Activated T-cell treated with anti-CD3 and anti-CD28 coated beads, Interleukin-2, amount 50 U/mL, for 72 hours (primary cell): ENCODE measurements at regions not wholly inside any gene's neighbourhood (a gene's known extent, or its start where the extent isn't known, plus 50 kb on each side); places are given as distances from the start of the nearest gene placed in this dataset.
"Not testable (repeated sequence)": the region's sequence is repeated elsewhere in the genome, so short reads cannot be mapped to it uniquely, and the experiment has no call there.

ENCODE experiments used
- ATAC-seq, 2 donors: fragments of 150-1000 bp; cut with Tn5 transposase; replicated peaks in 1 of 2; 2 replicates each; pipeline ENCODE4 v1.10.0; 2021; ENCODE audit warnings: moderate library complexity in 2 of 2, mild to moderate bottlenecking in 1 of 2
- DNase-seq, 2 donors: peaks; one replicate each; pipeline ENCODE4 v3.0.0; 2021 to 2022; ENCODE audit warnings: mixed read lengths in 1 of 2
- H3K27ac Mint-ChIP-seq: one replicate; pipeline ENCODE4 v1.8.0; 2022; ENCODE audit warnings: mild to moderate bottlenecking, moderate library complexity, mixed read lengths
- H3K27me3 Mint-ChIP-seq: one replicate; pipeline ENCODE4 v1.8.0; 2022; ENCODE audit warnings: low read depth, mixed read lengths
- H3K36me3 Mint-ChIP-seq, 2 donors: one replicate each; pipeline ENCODE4 v1.8.0; 2022; ENCODE audit warnings: mixed read lengths in 2 of 2, mild to moderate bottlenecking in 1 of 2; ENCODE audit not compliant: insufficient read depth in 2 of 2
- H3K4me1 Mint-ChIP-seq: one replicate; pipeline ENCODE4 v1.8.0; 2022; ENCODE audit warnings: low read depth, mixed read lengths
- H3K4me3 Mint-ChIP-seq, 2 donors: one replicate each; pipeline ENCODE4 v1.8.0; 2022; ENCODE audit warnings: mild to moderate bottlenecking in 2 of 2, mixed read lengths in 2 of 2, moderate library complexity in 2 of 2
- H3K9me3 Mint-ChIP-seq, 2 donors: one replicate each; pipeline ENCODE4 v1.8.0; 2022; ENCODE audit warnings: mixed read lengths in 2 of 2

DNA sequence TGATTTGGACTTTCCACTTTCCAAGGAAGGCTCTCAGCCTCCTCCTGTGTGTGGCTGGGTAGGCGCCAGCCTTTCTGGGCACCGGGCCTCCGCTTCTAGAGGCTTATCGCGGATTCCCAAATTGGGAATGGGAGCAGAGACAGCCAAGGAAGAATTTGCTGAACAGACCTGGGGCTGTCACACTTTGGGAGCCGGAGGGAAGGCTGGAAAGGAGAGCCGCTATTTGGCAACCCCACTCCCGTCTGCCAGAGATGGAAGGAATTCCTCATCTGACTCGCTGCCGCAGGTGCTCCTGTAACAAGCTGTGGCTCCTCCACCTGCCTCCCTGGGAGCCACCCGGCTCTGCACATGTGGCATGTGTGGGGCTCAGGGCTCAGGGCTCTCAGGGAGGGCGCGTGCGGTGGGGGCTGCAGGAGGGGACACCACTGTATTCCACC, 50.8 kb upstream of the ECHDC3 start:
- ATAC-seq (no peak), DNase-seq (no peak)
- H3K36me3 Mint-ChIP-seq = no peaks in the 10 kb centered on the region
- H3K9me3 Mint-ChIP-seq = no peaks in the 10 kb centered on the region
- H3K4me1 Mint-ChIP-seq = peaks cover 9% of the 10 kb centered on the region
- no peak overlapping the region for H3K4me3 Mint-ChIP-seq
- no peak overlapping the region for H3K27ac Mint-ChIP-seq
- H3K27me3 Mint-ChIP-seq = peaks cover 17% of the 10 kb centered on the region

DNA sequence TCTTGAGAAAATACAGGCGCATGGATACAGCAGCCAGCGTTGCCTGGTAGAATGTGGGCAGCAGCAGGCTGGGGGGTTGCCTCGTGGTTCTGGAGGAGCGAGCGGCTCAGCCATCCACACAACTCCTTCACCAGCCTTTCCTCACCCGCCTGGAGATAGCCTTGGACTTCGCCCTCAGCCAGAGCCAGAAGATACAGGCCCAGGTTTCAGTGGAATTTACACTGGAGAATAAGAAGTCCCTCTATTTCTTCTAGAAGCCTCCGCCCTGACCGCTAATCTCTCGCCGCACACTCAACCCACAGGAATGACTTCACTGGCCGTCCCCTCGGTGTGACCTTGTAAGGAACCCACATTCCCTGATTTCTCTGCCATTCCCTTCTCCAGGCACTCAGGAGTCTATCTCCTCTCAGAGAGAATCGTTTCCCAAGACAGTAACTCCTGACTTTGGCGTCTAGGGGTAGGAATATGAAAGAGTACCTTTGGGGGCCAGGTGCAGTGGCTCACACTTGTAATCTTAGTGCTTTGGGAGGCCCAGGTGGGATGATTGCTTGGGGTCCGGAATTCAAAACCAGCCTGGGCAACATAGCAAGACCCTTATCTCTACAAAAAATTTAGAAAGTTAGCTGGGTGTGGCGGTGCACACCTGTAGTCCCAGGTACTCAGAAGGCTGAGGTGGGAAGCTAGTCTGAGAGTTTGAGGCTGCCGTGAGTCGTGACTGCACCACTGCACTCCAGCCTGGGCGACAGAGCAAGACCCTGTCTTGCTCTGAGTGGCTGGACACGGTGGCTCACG, 52.0 kb upstream of the ECHDC3 start:
- DNase-seq (no peak), ATAC-seq (no peak)
- H3K4me3 Mint-ChIP-seq = no peak overlapping the region
- peaks cover 21% of the 10 kb centered on the region for H3K4me1 Mint-ChIP-seq
- H3K27me3 Mint-ChIP-seq = peaks cover 12% of the 10 kb centered on the region
- no peak overlapping the region for H3K27ac Mint-ChIP-seq
- no peaks in the 10 kb centered on the region for H3K36me3 Mint-ChIP-seq
- no peaks in the 10 kb centered on the region for H3K9me3 Mint-ChIP-seq

DNA sequence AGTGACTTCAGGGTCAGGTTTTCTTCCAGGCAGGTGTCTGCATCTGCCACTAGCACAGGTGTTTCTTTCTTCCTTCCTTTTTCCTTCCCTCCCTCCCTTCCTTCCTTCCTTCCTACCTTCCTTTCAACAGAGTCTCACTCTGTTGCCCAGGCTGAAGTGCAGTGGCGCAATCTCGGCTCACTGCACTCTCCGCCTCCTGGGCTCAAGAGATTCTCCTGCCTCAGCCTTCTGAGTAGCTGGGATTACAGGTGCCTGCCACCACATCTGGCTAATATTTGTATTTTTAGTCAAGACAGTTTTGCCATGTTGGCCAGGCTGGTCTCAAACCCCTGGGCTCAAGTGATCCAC, 53.8 kb upstream of the ECHDC3 start:
- H3K4me3 Mint-ChIP-seq, H3K27ac Mint-ChIP-seq, ATAC-seq, H3K9me3 Mint-ChIP-seq, H3K36me3 Mint-ChIP-seq, DNase-seq: not testable (repeated sequence)
- Mint-ChIP-seq H3K4me1 (peaks cover 38% of the 10 kb centered on the region), H3K27me3 (peaks cover 18% of the 10 kb centered on the region)

DNA sequence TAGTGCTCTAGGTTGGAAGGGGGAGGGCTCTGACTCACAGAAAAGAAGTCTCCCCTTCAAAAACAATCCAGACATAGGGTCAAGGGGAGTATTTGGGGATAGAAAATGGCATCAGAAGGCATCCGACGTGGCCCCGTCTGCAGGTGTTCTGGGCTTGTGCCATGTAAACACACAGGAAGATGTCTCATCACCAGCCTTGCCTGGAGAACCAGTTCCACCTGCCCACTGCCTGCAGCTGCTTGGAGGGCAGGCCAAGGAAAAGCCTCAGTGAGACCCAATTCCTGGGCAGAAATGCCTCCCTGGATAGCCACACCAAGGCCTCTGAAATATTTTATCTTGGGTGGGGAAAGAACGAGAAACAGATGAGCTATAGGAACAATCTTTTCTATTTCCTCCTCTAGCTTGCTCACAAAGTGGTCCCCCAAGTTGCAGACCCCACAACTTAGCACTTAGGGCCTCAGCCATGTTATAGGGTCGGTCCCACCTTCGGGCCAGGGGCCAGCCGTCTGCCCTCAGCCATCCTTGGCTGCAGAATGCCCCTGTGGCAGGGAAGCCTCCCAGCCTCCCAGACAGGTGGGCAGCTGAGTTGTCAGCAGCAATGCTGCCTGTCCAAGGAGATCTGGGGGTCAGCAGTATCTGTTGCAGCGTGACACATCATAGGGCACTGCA, 54.3 kb upstream of the ECHDC3 start:
- ATAC-seq (no peak), DNase-seq (no peak)
- Mint-ChIP-seq H3K27ac (no peak overlapping the region), H3K4me1 (peaks cover 41% of the 10 kb centered on the region), H3K9me3 (no peaks in the 10 kb centered on the region), H3K36me3 (no peaks in the 10 kb centered on the region), H3K4me3 (no peak overlapping the region), H3K27me3 (peaks cover 20% of the 10 kb centered on the region)

GRCh38 chr10:11687357-11687771, 54.8 kb upstream of the ECHDC3 start:
- peaks cover 45% of the 10 kb centered on the region for H3K4me1 Mint-ChIP-seq
- no peak for ATAC-seq
- peaks cover 20% of the 10 kb centered on the region for H3K27me3 Mint-ChIP-seq

GRCh38 chr10:11685787-11686218, 56.4 kb upstream of the ECHDC3 start:
- H3K4me3 Mint-ChIP-seq = peak overlapping the region; percentile 70 to 79
- no peaks in the 10 kb centered on the region for H3K9me3 Mint-ChIP-seq
- H3K4me1 Mint-ChIP-seq = peaks cover 47% of the 10 kb centered on the region
- no peak for ATAC-seq
- peak in 1 of 2 donors; percentile 14 for DNase-seq
- peaks cover 27% of the 10 kb centered on the region for H3K27me3 Mint-ChIP-seq
- H3K27ac Mint-ChIP-seq = peak overlapping the region; percentile 71
- no peaks in the 10 kb centered on the region for H3K36me3 Mint-ChIP-seq

More at GRCh38 chr10:11687357-11687771, 54.8 kb upstream of the ECHDC3 start:
- H3K9me3 Mint-ChIP-seq = no peaks in the 10 kb centered on the region
- H3K27ac Mint-ChIP-seq = no peak overlapping the region
- no peak overlapping the region for H3K4me3 Mint-ChIP-seq
- no peaks in the 10 kb centered on the region for H3K36me3 Mint-ChIP-seq
- no peak for DNase-seq

DNA sequence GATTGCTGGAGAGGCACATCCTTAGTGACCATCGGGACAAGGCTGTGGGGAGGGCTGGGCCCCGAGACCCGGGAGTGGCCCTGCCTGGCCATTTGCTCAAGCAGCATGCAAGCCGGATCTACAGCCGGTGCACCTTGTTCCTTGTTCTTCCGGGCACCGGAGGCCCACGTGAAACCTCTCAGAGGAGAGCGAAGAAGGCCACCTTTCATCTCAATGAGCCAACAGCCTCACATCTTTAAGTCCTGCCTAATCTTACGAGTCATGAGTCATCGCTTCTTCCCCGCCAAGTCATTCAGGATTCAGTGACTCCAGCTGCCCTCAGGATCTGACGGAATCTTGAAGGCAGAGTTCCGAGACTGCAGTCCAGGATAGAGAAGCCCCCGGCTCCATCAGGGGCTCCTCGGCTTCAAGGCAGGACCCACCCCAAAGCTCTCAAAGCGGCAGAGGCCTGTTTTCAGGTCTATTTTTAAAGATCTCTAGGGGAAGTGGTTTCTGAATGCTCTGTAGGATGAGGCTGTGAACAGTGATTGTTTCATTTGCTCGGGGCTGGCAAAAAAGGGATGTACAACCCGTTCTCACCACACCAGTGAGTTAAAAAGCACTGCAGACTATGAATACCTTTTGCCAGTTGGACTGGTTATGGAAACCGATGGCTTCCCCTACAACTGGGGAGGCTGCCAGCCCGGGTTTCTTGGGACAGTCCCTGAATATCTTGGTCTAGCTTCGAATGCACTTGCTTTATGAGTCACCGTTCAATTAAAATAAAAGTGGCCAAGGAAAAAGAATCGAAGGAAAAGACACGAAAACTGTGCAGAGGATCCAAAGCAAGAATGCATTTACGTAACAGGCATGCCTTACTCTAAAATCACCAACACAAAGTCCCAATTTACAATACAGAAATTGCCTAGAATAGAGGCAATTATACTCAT, 57.2 kb upstream of the ECHDC3 start:
- peak overlapping the region; percentile 82 to 87 for H3K4me3 Mint-ChIP-seq
- H3K27me3 Mint-ChIP-seq = peaks cover 32% of the 10 kb centered on the region
- DNase-seq (peak; percentile 55 to 71), ATAC-seq (peak; percentile 89 to 94)
- peak overlapping the region; percentile 24 for H3K27ac Mint-ChIP-seq
- H3K9me3 Mint-ChIP-seq = no peaks in the 10 kb centered on the region
- no peaks in the 10 kb centered on the region for H3K36me3 Mint-ChIP-seq
- H3K4me1 Mint-ChIP-seq = peaks cover 47% of the 10 kb centered on the region

DNA sequence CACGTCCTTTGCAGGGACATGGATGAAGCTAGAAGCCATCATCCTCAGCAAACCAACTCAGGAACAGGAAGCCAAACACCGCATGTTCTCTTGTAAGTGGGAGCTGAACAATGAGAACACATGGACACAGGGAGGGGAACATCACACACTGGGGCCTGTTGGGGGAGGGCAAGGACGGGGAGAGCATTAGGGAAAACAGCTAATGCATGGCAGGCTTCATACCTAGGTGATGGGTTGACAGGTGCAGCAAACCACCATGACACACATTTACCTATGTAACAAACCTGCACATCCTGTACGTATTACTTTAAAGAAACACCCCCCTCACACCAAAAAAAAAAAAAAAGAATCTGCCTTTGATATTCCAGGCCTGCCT, 57.9 kb upstream of the ECHDC3 start:
- ATAC-seq = peak in 1 of 2 donors; percentile 2
- H3K9me3 Mint-ChIP-seq, H3K36me3 Mint-ChIP-seq, DNase-seq: not testable (repeated sequence)
- H3K4me1 Mint-ChIP-seq = peaks cover 47% of the 10 kb centered on the region
- H3K27me3 Mint-ChIP-seq = peaks cover 32% of the 10 kb centered on the region
- peak overlapping the region; percentile 82 to 87 for H3K4me3 Mint-ChIP-seq
- peak overlapping the region; percentile 24 for H3K27ac Mint-ChIP-seq

DNA sequence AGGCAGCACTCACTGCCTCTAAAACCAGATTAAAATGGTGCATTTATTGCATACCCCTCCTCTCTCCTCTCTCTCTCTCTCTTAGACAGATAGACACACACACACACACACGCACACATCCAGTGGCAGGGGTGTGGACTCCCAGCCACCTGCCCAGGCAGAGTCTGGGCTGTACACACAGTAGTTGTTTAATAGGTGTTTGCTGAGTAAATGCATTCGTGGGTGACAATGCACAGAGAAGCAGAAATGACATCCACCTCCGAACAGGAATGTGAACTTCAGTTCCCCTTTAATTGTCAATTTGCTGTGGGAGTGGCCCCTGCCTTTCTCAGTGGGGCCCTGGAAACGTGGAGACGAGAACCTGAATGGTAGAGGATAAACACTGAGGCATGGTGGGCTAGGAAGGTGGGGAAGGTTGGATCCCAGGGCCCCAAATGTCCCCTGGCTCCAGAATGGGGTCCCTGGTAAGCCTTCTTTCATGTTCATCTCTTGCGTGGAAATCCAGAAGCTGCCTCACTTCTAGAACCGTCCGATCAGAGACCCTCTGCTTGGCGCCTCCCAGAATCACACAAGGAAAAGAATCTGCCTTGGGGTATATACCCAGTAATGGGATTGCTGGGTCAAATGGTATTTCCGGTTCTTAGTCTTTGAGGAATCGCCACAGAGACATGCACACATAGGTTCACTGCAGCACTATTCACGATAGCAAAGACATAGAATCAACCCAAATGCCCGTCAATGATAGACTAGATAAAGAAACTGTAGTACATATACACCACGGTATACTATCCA, 58.5 kb upstream of the ECHDC3 start:
- ATAC-seq (no peak), DNase-seq (no peak)
- Mint-ChIP-seq H3K4me3 (peak overlapping the region; percentile 82 to 87), H3K9me3 (no peaks in the 10 kb centered on the region), H3K27ac (no peak overlapping the region), H3K4me1 (peaks cover 47% of the 10 kb centered on the region), H3K36me3 (no peaks in the 10 kb centered on the region), H3K27me3 (peaks cover 32% of the 10 kb centered on the region)

DNA sequence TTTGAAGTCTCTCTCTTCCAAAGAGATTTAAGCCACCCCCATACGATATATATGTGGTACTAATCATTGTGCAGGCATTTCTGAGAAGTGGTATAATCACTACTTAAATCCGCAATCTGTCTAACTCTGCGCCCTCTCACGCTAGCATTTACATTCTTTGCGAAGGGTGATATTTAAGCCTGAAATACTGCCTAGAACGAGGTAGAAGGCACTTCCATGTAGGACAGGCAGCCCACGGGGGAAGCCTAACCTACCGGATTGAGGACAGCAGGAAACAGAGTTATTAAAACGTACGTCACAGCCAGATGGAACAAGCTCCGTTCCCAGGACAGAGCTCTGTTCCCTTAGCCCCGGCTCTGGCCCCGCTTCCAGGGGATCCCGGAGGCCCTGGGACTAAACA, 59.3 kb upstream of the ECHDC3 start:
- ATAC-seq = no peak

DNA sequence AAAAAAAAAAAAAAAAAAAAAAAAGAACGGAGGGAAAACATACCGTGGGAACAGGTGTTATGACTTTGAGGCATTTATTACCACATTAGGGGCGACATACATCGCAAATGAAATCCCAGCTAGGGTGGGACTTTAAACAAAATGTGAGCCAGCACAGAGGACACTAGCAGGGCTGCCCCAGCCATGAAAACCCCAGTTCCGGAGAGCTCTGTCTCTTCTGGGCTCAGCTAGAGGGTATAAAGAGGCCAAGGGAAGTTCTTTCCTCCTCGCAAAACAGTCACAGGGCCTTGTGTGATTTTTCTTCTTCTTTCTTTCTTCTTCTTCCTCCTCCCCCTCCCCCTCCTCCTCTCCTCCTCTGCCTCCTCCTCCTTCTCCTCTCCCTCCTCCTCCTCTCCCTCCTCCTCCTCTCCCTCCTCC, 59.9 kb upstream of the ECHDC3 start:
- no peak overlapping the region for H3K4me3 Mint-ChIP-seq
- no peak for DNase-seq

More for the DNA sequence above, 59.3 kb upstream of the ECHDC3 start:
- no peak for DNase-seq
- H3K4me3 Mint-ChIP-seq = no peak overlapping the region
- no peaks in the 10 kb centered on the region for H3K36me3 Mint-ChIP-seq
- H3K4me1 Mint-ChIP-seq = peaks cover 46% of the 10 kb centered on the region
- no peaks in the 10 kb centered on the region for H3K9me3 Mint-ChIP-seq
- H3K27me3 Mint-ChIP-seq = peaks cover 24% of the 10 kb centered on the region
- no peak overlapping the region for H3K27ac Mint-ChIP-seq

GRCh38 chr10:11680496-11680895, 61.7 kb upstream of the ECHDC3 start:
- Mint-ChIP-seq H3K36me3 (no peaks in the 10 kb centered on the region), H3K27ac (no peak overlapping the region), H3K4me3 (no peak overlapping the region), H3K4me1 (peaks cover 35% of the 10 kb centered on the region), H3K27me3 (peaks cover 41% of the 10 kb centered on the region), H3K9me3 (peaks cover 0 to 2% of the 10 kb centered on the region in 2 donors)
- DNase-seq (no peak), ATAC-seq (no peak)

More for the DNA sequence above, 59.9 kb upstream of the ECHDC3 start:
- peaks cover 24% of the 10 kb centered on the region for H3K27me3 Mint-ChIP-seq
- H3K9me3 Mint-ChIP-seq = no peaks in the 10 kb centered on the region
- no peak for ATAC-seq
- H3K36me3 Mint-ChIP-seq = no peaks in the 10 kb centered on the region
- H3K27ac Mint-ChIP-seq = no peak overlapping the region
- peaks cover 43% of the 10 kb centered on the region for H3K4me1 Mint-ChIP-seq
